GM18508 (cell line): ENCODE measurements at regions not wholly inside any gene's neighbourhood (a gene's known extent, or its start where the extent isn't known, plus 50 kb on each side); places are given as distances from the start of the nearest gene placed in this dataset.
A peak's percentile ranks its signal among the peaks of the same experiment; 100 is the strongest.

Experiments used
- ATAC-seq: cut with Tn5 transposase; IDR thresholded peaks from one replicate; pipeline ENCODE4 v1.9.1; 2021; ENCODE audit warnings: moderate number of reproducible peaks; ENCODE audit not compliant: insufficient read depth, unreplicated experiment

GRCh38 chr3:68328049-68328448, 604.3 kb downstream of the TAFA4 start:
- no peak for ATAC-seq

DNA sequence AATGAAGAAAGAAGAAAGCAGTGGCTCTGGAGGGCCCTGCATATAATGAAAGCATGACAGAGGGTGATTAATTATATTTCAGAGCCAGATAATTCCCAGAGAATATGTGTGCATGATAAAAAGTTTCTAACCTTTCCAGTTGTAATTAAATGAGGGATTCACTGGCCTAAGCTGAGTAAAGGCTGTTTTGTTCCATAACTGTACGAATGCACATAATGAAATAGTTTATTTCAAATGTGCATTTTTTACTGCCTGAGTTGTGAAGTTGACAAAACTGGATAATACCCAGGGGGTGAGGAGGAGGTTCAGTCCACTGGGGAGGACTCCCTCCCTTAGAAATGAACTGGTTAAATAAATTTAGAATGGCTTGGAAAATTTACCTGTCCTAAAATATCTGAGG, 616.4 kb downstream of the TAFA4 start:
- ATAC-seq = no peak

- ATAC-seq = no peak
These were observed 616.8 kb downstream of the TAFA4 start for GRCh38 chr3:68315546-68315945.

GRCh38 chr3:68306571-68306970, 625.8 kb downstream of the TAFA4 start:
- ATAC-seq = no peak

- ATAC-seq = no peak
These were observed 636.9 kb downstream of the TAFA4 start for GRCh38 chr3:68295457-68295856.

- no peak for ATAC-seq
These were observed 635.9 kb upstream of the SUCLG2 start for GRCh38 chr3:68290333-68290732.

DNA sequence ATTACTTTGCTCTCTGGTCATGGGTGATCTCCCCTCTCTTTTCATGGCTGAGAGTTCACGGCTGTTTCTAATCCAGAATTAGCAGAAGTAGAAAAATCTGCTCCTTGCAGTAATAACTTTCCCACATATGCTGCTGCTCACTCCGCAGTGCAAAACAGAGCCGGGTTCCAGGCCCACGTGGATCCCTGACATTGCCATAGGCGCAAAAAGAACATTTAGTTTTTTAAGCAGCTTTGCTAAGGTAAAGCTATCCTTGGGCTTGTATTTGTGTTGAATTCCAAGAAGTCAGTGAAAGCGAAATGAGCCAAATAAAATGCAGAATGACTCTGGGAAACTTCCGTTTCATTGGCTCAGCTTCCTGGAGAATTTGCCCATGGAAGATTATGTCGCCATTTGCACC, 633.7 kb upstream of the SUCLG2 start:
- no peak for ATAC-seq

- ATAC-seq = no peak
These were observed 632.7 kb upstream of the SUCLG2 start for GRCh38 chr3:68287101-68287500.

GRCh38 chr3:68274286-68274685, 619.9 kb upstream of the SUCLG2 start:
- ATAC-seq = no peak

DNA sequence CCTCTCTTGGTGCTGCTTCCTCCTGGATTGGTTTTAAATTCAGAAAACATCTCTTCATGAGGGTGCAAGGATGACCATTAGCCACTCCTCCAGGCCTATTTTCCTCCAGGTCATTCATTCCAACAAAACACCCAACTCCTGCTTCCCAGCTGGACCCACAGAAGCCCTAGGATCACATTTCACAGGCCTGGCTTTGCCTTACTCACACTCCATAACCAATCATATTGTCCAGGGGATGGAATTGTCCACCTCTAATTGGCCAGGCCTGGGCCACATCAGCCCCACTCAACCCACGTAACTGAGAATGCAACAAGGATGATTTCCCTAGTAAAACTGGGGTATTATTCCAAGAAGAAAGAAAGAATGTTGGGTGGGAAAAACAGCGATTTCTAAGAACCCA, 616.7 kb upstream of the SUCLG2 start:
- ATAC-seq = no peak

DNA sequence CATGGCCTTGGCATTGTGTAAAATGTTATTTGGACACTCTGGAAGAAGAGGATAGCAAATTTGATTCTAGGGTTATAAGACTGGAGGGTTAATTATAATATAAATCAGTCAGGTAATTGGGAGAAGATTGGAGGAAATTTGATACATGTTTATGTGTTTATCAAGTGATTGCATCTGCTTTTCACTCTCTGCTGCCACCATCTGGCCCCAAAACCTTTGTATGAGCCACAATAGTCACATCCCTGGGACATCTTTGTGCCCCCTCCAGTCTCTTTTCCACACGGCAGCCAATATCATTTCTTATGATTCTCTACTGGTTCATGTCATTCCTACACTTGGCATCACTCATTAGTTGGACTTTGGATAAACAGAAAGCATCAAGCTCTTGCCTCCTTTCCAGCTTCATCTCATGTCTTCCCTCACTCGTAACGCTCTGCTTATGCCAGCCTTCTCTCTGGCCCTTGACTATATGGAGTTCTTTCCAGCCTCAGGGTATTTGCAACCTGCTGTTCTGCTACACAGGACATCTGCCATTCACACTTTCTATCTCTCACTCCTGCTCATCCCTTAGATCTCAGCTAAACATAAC, 602.3 kb upstream of the SUCLG2 start:
- ATAC-seq = no peak

DNA sequence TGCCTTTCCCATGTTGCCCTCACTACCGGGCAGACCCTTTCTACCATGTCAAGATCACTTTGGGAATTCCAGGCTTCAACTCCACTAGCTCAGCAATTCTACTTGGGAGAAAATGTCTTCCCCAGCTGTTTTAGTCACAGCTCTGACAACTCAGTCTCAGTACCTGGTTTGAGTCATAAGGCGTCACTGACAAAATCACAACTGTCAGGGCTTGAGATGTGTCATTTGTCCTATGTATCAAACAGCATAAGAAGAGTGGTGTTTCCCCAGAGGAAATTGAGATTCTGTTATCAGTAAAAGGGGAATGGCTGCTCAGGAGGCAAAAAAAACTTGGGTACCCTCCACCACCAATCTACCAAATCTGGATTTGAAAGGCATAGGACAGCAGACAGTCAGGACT, 594.9 kb upstream of the SUCLG2 start:
- peak; percentile 55 for ATAC-seq

DNA sequence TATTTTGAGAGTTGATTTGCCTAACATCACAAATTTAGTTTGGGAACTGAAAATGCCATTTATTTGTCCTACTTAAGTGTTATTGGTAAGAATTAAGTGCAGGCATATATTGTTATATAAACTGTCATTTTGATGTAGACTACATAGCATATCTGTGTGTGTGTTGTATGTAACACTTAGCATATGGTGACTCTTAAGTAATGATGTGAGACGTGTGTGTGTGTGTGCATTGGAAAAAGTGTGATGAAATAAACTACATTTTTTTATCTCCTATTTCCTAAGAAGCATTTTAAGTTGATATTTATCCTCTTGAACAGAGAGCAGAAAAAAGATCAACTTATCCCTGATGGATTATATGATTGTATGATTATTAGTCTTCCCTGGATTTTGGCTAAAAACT, 588.2 kb upstream of the SUCLG2 start:
- no peak for ATAC-seq

- no peak for ATAC-seq
These were observed 585.1 kb upstream of the SUCLG2 start for GRCh38 chr3:68239542-68239941.

DNA sequence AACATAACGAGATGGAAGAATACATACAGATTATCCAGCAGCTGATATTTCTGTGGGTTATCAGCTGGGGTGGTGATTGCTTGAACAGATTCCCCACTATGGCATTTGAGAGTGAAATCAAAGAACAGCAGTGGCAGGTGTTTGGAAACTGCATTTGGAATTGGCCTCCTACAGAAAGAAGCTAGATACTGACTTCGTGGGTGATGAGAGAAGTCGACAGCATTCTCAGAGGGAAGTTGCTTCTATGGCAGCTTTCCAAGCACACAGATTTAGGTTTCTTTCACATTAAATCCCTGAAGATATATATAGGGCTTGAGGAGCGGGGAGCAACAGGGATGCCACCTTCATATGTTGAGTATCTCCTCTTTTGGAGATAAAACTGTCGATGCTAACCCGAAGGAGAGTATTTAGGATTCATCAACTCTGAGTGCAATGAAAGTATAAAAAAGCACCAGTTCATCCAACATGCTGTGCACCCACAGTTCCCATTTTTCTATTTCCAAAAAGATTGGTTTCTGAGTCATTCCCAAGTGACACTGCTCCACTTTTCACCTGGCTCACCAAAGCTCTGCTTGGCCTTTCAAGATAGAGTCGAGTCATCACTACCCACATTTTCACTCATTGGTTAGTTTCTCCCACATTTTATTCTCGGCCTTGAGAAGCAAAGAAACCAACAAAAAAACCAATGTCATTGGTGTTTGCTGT, 579.8 kb upstream of the SUCLG2 start:
- no peak for ATAC-seq

- no peak for ATAC-seq
These were observed 574.4 kb upstream of the SUCLG2 start for GRCh38 chr3:68228856-68229255.

DNA sequence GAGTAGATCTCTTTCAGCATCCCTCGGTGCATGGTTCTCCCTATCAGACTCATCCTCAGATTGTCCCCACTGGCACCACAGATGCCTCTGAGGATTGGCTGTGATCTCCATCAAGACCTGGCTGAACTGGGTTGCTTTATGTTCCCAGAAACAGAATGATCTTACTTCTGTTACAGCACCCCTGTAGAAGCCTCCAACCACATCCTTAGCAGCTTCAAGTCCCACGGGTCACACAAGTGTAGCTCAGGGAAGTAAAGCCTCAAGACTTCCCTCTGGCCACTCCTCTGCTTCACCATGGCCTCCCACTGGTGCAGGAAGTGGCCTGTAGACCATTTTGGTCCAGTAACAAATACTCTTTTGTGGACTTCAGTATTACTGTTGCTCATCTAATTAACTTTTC, 566.4 kb upstream of the SUCLG2 start:
- ATAC-seq = no peak

GRCh38 chr3:68211637-68212036, 557.2 kb upstream of the SUCLG2 start:
- ATAC-seq = no peak

- no peak for ATAC-seq
These were observed 556.2 kb upstream of the SUCLG2 start for GRCh38 chr3:68210635-68211034.

DNA sequence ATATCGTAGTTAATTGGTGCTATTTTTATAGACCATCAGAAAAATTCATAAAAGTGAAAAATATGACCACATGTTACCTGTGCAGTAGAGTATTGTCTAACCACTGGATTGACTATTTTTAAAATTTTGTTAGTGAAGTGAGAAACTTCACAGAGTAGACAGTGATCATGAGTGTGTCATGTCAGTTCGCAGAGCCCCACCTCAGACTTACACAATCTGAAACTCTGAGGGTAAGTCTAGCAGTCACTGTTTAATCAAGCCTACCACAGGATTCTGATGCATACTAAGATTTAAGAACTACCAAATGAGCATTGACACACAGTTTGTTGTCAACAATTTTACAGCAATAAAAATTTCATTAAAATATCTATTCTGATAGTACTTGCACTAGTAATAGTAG, 552.9 kb upstream of the SUCLG2 start:
- peak; percentile 61 for ATAC-seq

DNA sequence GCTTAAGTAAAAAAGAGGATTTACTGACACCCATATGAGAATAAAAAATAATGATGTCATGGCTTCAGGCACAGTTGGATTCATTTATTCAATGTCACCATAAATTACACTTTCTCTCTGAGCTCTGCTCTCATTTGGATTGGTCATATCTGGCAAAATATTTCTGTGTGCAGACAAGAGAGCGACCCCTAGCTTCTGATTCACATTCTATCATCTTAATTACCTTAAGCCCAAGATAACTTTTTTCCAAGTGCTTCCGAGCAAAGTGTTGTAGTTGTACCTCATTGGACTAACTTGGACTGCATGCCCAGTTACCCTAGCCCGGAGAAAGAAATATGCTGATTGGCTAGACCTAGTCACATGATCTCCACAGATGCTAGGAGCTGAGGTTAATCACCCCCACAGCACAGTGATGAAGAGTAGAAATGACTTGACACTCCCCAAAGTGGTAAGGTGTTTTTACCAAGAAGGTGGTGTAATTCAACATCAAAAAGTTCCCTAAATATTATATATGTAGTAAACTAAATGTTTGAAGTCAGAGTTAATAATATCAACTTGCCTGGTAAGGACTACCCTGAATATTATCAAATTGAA, 552.2 kb upstream of the SUCLG2 start:
- no peak for ATAC-seq

GRCh38 chr3:68186733-68187132, 532.3 kb upstream of the SUCLG2 start:
- ATAC-seq = no peak
